HG03103 (cell line): ENCODE measurements at regions not wholly inside any gene's neighbourhood (a gene's known extent, or its start where the extent isn't known, plus 50 kb on each side); places are given as distances from the start of the nearest gene placed in this dataset.

Experiments
- ATAC-seq: cut with Tn5 transposase; IDR thresholded peaks from one replicate; pipeline ENCODE4 v1.9.1; 2021; ENCODE audit warnings: low read depth; ENCODE audit not compliant: unreplicated experiment

- no peak for ATAC-seq
These were observed 578.4 kb downstream of the ZIC1 start for GRCh38 chr3:147987549-147987948.

DNA sequence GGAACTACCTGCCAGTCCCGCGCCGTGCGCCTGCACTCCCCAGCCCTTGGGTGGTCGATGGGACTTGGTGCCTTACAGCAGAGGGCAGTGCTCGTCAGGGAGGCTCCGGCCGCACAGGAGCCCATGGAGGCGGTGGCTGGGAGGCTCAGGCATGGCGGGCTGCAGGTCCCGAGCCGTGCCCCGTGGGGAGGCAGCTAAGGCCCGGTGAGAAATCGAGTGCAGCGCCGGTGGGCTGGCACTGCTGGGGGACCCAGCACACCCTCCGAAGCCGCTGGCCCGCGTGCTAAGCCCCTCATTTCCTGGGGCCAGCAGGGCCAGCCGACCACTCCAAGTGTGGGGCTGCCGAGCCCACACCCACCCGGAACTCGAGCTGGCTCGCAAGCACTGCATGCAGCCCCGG is 580.2 kb downstream of the ZIC1 start:
- ATAC-seq, result no peak

DNA sequence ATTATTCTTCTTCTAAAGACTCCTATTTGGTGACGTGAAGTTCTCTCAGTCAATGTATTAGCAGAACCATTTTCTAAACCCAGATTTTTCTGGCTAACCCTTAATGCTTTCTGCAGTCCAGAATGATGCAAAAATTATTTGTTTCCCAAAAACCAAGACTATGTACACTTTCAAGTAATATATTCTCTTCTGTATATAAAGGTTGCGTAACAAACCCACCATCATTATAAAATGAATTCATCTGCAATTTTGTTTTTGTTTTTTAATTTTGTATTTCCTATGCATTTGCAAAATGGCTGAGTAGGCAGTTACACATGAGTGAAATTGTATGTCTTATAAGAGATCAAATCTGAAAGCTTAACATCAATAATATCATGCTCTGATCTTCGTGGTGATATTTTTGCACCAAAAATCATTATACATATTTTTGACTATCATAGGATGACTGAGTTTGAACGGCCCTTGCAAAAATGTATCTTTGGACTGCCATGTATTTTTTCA is 593.6 kb downstream of the ZIC1 start:
- ATAC-seq, result no peak

DNA sequence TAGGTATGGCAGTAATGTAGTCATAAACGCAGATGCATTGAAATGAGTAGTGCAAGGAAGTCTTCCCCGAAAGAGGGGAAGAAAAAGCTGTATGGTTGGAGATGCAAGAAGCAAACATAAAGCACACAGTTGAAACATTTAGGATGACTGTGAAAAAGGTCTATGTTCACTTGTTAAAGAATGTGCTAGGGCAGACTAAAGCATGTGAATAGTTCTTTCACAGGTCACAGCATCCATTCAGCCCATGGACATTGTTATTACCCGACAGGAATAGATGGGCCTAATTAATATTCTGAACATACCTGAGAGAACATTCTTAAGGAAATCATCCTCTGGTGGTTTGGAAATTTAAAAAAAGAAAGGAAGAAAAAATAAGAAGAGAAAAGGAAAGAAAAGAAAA is 595.2 kb downstream of the ZIC1 start:
- ATAC-seq, result no peak

DNA sequence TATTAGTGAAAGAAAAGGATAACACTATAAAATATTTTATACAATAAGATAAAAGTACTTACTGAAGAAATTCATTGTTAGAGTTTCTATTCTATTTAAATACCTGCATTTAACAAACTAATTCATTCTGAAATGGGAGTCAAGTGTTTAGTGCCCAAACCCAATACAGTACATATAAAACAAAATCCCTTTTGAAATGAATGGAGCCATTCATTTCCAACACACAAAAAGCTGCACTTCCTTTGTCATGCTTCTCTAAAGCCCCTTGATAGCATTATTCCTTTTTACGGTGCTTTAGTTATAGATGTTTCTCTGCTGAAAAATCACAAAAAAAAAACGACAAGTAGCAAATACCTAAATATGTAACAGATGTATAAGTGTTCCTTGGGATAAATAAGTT is 596.3 kb downstream of the ZIC1 start:
- ATAC-seq, result no peak

GRCh38 chr3:148006508-148006907 is 597.3 kb downstream of the ZIC1 start:
- ATAC-seq, result no peak

DNA sequence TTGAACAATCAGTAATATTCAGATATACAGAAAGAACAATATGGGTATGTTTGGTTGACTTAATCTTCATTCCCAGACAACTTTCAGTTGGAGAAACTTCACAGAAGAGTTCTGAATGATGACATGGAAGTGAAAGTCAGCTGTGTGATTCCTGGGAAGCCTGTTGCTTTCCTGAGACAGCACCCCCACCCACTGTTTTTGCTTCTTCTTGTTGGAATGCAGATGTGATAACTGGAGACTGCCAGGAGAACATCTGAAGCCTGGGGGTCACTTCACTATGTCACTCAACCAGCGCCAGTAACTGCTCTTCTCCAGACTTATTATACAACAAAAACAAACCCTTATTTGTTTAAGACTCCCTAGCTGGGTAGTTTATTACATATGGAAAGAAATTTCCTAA is 599.4 kb downstream of the ZIC1 start:
- ATAC-seq, result no peak

GRCh38 chr3:148020861-148021260 is 611.7 kb downstream of the ZIC1 start:
- no peak for ATAC-seq

- no peak for ATAC-seq
These were observed 612.2 kb downstream of the ZIC1 start for GRCh38 chr3:148021381-148021780.

GRCh38 chr3:148023994-148024393 is 614.8 kb downstream of the ZIC1 start:
- no peak for ATAC-seq

- ATAC-seq, result no peak
These were observed 616.9 kb downstream of the ZIC1 start for GRCh38 chr3:148026009-148026588.

- no peak for ATAC-seq
These were observed 621.8 kb downstream of the ZIC1 start for GRCh38 chr3:148030975-148031374.

- ATAC-seq, result no peak
These were observed 625.2 kb downstream of the ZIC1 start for GRCh38 chr3:148034353-148034752.

DNA sequence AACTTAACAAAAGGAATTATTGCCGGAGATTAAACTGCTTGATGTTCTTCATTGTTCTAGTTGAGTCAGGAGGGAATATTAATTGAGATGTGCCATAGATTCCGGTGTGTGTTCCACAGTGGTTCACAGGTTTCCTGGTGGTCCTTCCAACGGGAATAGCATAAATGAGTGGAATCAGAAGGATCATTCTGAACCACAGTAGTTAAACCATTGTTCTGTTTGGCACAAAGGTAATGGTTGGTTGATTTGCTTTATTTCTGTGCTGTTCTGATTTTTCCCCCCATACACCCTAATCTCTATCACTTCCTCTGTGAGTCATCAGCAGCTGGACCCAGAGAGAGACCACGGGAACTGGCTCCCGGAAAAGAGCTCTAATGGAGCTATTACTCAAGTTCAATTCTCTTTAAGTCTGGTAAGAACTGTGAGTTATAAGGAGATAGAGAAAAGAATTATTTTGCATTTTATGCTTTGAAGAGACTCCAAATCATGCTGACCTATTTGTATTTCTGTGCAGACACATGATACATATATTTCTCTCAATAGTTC is 627.2 kb downstream of the ZIC1 start:
- ATAC-seq, result no peak

DNA sequence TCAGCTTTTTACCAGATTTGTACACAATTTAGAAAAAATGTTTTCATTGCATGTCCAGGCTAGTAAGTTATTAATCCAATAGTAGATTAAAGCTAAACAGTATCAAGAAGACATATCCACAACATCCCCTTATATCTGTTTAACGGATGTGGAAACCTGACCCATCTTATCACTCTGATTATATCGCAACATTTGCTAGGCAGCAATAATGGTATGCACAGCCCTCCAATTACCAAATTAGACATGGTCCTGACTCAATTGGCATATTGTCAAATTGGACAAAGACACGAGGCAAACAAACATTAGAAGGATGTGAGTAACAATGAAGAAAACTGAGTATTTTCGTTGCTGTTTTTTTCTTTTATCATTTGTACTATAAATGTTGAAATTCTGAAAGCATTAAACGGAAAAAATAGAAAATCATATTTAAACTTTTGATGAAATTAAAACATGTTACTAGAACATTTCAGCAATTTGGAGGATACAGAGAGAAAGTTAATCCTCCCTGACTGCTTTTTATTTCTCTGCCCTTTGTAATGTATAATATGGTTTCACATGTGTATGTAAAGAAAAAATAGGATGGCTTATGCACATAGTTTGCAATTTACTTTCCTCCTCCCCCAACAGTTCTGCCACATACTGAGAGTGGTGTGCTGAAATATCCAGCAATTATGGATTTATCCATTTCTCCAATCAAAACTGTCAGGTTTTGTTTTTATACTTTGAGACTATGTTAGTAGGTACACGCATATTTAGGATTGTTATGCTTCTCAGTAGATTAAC is 633.7 kb downstream of the ZIC1 start:
- ATAC-seq, result no peak

GRCh38 chr3:148044151-148044550 is 635.0 kb downstream of the ZIC1 start:
- no peak for ATAC-seq

- ATAC-seq, result no peak
These were observed 642.7 kb upstream of the AGTR1 start for GRCh38 chr3:148054999-148055398.

DNA sequence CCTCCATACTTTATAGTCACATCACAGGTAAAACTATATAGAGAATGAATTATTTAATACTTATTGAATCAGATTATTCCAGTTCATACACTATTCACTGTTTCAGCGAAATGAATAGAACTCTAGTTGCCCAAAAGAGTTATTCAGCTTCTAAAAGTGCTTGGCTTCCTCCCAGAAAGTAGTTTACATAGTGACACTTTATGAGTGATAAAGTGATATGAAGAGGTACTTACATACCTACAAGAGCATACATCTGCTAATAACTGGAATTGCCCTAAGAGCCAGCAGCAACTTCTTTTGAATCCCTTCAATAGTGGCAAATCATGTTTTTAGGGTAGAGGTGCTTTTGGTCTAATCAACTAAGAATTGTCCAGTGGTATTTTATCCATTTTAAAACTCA is 635.1 kb upstream of the AGTR1 start:
- no peak for ATAC-seq

DNA sequence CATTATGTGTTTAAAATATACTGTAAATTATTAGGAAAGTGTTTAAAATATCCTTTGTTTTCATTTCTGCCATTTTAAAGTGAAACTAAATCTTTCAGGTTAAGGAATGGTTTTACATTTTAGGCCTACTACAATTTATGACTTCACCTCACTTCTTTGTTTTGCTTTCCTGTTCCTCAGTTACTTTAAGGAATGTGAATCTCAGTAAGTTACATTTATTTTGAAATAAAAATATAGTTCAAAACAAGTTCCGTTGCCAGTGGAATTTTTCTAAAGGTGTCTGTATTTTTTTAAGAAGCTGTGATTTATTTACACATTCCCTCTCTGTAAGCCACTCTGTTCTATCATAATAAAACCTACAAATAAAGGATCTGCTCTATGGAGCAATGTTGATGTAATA is 630.9 kb upstream of the AGTR1 start:
- ATAC-seq, result no peak

DNA sequence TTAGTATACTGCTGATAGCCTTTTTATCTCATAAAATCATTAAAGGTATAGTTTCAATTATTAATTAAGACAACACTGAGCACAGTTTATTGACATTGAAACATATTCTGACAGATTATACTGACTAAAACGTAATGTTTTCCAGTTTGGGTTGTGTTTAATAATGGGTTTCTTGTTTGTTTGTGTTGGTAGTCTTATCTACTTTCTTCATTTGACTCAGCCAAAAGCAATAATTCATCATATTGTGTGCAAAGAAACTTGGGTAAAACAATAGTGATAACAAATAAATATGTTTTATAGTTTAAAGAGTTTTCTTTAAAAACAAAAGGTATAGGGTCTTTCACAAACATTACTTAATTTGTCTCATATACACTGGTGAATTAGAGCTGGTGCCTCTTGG is 629.2 kb upstream of the AGTR1 start:
- no peak for ATAC-seq

GRCh38 chr3:148070041-148070440 is 627.7 kb upstream of the AGTR1 start:
- ATAC-seq, result no peak
